Upper lobe of left lung (tissue), 4 donors: ENCODE measurements at regions not wholly inside any gene's neighbourhood (a gene's known extent, or its start where the extent isn't known, plus 50 kb on each side); places are given as distances from the start of the nearest gene placed in this dataset.

Experiments
- CTCF ChIP-seq, 6 experiments: fragments of 450-650 bp in 4 of 6; fragments of 200-600 bp in 2 of 6; sonication (generic) in 2 of 6; IDR thresholded peaks; one replicate each; pipeline ENCODE4 v1.5.1; 2016 to 2019; ENCODE audit warnings: antibody characterized with exemption in 6 of 6
- EP300 ChIP-seq, 4 donors: sonication (generic); formaldehyde crosslinking; IDR thresholded peaks; one replicate each; pipeline ENCODE4 v1.5.1; 2017; ENCODE audit warnings: antibody characterized with exemption in 4 of 4, control low read depth in 2 of 4
- POLR2A ChIP-seq, 4 donors: fragments of 450-650 bp; IDR thresholded peaks; one replicate each; pipeline ENCODE4 v1.5.1; 2016 to 2017; ENCODE audit warnings: antibody characterized with exemption in 4 of 4, mild to moderate bottlenecking in 2 of 4

DNA sequence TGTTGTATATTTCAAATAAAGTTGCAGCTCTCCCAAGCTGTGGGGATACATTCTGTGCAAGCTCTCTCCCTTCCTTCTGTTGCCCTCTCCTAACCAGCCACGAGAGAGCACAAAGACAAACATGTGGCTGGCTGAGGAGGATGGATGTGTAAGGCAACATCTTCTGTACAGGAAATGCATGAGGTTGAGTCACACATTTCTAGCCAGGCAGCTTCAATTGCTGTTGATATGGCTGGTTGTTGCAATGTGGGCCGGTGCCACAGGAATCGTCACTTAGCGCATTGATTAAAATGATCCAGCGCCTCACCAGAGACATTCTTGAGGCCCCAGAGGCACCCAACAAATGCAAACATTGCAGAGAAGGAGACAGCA lies 207.1 kb downstream of the ICE1 start:
- TF ChIP-seq CTCF (IDR thresholded peaks at IDR 0.05) (no peak), POLR2A (IDR thresholded peaks at IDR 0.05) (no peak), EP300 (IDR thresholded peaks at IDR 0.05) (no peak)
